GM23338 (cell line): ENCODE measurements at regions not wholly inside any gene's neighbourhood (a gene's known extent, or its start where the extent isn't known, plus 50 kb on each side); places are given as distances from the start of the nearest gene placed in this dataset.
"Not testable (repeated sequence)": the region's sequence is repeated elsewhere in the genome, so short reads cannot be mapped to it uniquely, and the experiment has no call there.

Source experiments
- ATAC-seq: fragments of 200-7000 bp; cut with Tn5 transposase; 3 replicates; pipeline ENCODE4 v1.9.1; 2020
- DNase-seq: peaks from one replicate; pipeline ENCODE4 v3.0.0-alpha.2; 2015; ENCODE audit warnings: low spot score
- H2AFZ ChIP-seq: fragments of 200-600 bp; sonication (generic); 2 replicates; pipeline ENCODE4 v1.8.0; 2016; ENCODE audit warnings: antibody characterized with exemption, mild to moderate bottlenecking, moderate library complexity
- H3F3A ChIP-seq: fragments of 200-600 bp; sonication (generic); replicated peaks from 2 replicates; pipeline ENCODE4 v1.8.0; 2017; ENCODE audit warnings: antibody characterized with exemption, mixed run types, low read depth
- H3K27ac ChIP-seq: fragments of 200-600 bp; sonication (generic); 2 replicates; pipeline ENCODE4 v1.6.1; 2016; ENCODE audit warnings: low read depth
- H3K27me3 ChIP-seq: fragments of 200-600 bp; sonication (generic); 2 replicates; pipeline ENCODE4 v1.8.0; 2016; ENCODE audit warnings: mild to moderate bottlenecking, mixed run types, moderate library complexity; ENCODE audit not compliant: insufficient read depth
- H3K36me3 ChIP-seq: fragments of 200-600 bp; sonication (generic); 2 replicates; pipeline ENCODE4 v1.8.0; 2016; ENCODE audit warnings: mild to moderate bottlenecking; ENCODE audit not compliant: insufficient read depth
- H3K4me1 ChIP-seq: fragments of 200-600 bp; sonication (generic); 2 replicates; pipeline ENCODE4 v1.8.0; 2016; ENCODE audit warnings: mild to moderate bottlenecking, moderate library complexity; ENCODE audit not compliant: insufficient read depth
- H3K4me2 ChIP-seq: fragments of 200-600 bp; sonication (generic); 2 replicates; pipeline ENCODE4 v1.7.1; 2017; ENCODE audit warnings: mixed run types
- H3K4me3 ChIP-seq: fragments of 200-600 bp; sonication (generic); 2 replicates; pipeline ENCODE4 v1.6.1; 2016; ENCODE audit warnings: mixed run types
- H3K79me2 ChIP-seq: fragments of 200-600 bp; sonication (generic); replicated peaks from 2 replicates; pipeline ENCODE4 v1.8.0; 2017; ENCODE audit warnings: mild to moderate bottlenecking; ENCODE audit not compliant: insufficient read depth
- H3K9me2 ChIP-seq: fragments of 200-600 bp; sonication (generic); 2 replicates; pipeline ENCODE4 v1.8.0; 2017; ENCODE audit not compliant: insufficient read depth
- H4K20me1 ChIP-seq: fragments of 200-600 bp; sonication (generic); replicated peaks from 2 replicates; pipeline ENCODE4 v1.8.0; 2017; ENCODE audit warnings: mild to moderate bottlenecking; ENCODE audit not compliant: insufficient read depth
- H3K27ac Mint-ChIP-seq: 2 replicates; pipeline ENCODE4 v1.8.0; 2020; ENCODE audit warnings: inconsistent platforms, mild to moderate bottlenecking, moderate library complexity, mixed read lengths
- H3K27me3 Mint-ChIP-seq: 3 replicates; pipeline ENCODE4 v1.8.0; 2022; ENCODE audit warnings: low read depth, mild to moderate bottlenecking, moderate library complexity, mixed read lengths, inconsistent platforms; ENCODE audit not compliant: insufficient read depth, poor library complexity
- H3K36me3 Mint-ChIP-seq: 3 replicates; pipeline ENCODE4 v1.8.0; 2021; ENCODE audit warnings: low read depth, mild to moderate bottlenecking, inconsistent platforms, moderate library complexity, mixed read lengths
- H3K4me1 Mint-ChIP-seq: 3 replicates; pipeline ENCODE4 v1.8.0; 2020; ENCODE audit warnings: mild to moderate bottlenecking, inconsistent platforms, mixed read lengths
- H3K4me3 Mint-ChIP-seq: 3 replicates; pipeline ENCODE4 v1.8.0; 2021; ENCODE audit warnings: moderate library complexity, mild to moderate bottlenecking, inconsistent platforms, mixed read lengths
- H3K9me3 Mint-ChIP-seq: 3 replicates; pipeline ENCODE4 v1.8.0; 2020; ENCODE audit warnings: moderate library complexity, mild to moderate bottlenecking, inconsistent platforms, mixed read lengths

DNA sequence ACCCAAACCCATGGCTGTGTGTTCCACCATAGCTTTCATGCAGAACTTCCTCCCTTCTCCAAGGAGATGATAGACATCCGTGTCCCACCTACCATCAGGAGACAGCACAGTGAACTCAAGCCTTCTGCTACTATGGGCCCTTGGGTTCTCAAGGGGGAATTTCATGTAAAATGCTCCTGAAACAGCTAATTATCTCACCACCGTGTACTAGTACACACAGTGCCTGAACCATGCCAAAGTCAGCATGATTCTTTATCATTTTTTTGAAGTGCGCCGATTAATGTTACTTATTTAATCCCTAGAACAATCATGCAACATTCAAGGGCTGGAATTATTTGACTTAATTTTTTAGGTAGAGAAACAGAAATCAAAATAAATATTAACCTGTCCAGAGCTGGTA lies 147.2 kb downstream of the PPIAL4A start:
- not testable (repeated sequence) for H3K27me3 ChIP-seq, H3K79me2 ChIP-seq, H4K20me1 ChIP-seq, H2AFZ ChIP-seq, H3K4me1 ChIP-seq, H3K36me3 ChIP-seq, H3K9me3 Mint-ChIP-seq, H3K4me1 Mint-ChIP-seq, H3K36me3 Mint-ChIP-seq, H3F3A ChIP-seq, H3K9me2 ChIP-seq, H3K4me2 ChIP-seq, H3K27ac Mint-ChIP-seq, H3K27me3 Mint-ChIP-seq, DNase-seq, H3K27ac ChIP-seq, H3K4me3 ChIP-seq, ATAC-seq, H3K4me3 Mint-ChIP-seq

DNA sequence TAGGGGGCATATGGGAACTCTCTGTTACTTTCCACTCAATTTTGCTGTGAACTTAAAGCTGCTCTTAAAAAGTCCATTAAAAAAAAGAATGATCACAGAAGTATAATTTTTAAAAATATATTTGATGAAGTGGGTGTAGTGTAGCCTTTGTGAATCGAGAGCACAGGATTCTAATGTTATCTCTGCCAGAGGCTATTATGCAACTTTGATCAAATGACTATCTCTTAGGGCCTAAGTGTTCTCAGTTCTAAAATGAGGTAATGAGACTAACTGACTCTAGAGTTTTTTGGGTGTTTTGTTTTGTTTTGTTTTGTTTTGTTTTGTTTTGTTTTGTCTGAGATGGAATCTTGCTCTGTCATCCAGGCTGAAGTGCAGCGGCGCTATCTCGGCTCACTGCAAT lies 143.2 kb downstream of the FAM72B start:
- H3K4me2 ChIP-seq, DNase-seq, H2AFZ ChIP-seq, H3K9me3 Mint-ChIP-seq, H3K36me3 ChIP-seq, H3K27ac ChIP-seq, H3F3A ChIP-seq, H3K4me3 Mint-ChIP-seq, H3K36me3 Mint-ChIP-seq, H3K27me3 ChIP-seq, H3K27ac Mint-ChIP-seq, H3K4me3 ChIP-seq, H3K79me2 ChIP-seq, H3K4me1 ChIP-seq, H3K4me1 Mint-ChIP-seq, ATAC-seq, H4K20me1 ChIP-seq, H3K27me3 Mint-ChIP-seq, H3K9me2 ChIP-seq: not testable (repeated sequence)

DNA sequence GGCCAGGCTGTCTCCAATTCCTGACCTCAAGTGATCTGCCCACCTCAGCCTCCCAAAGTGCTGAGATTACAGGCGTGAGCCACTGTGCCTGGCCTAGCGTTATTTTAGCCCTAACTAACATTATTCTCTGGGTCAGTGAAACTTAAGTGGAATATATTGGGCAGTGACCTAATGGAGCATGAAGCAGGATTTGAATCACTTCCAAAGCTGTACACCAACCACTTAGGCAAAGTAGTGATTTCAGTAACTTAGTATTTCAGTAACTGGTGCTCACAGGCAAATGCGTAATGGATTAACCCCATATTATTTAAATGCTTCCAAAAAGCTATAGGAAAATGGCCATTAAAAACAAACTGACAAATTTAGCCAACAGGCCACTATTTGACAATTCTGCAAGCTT lies 142.6 kb downstream of the FAM72B start:
- H3K4me1 Mint-ChIP-seq, H3K36me3 Mint-ChIP-seq, H3F3A ChIP-seq, H2AFZ ChIP-seq, H3K36me3 ChIP-seq, H3K4me2 ChIP-seq, H3K27ac ChIP-seq, H3K4me1 ChIP-seq, H3K9me3 Mint-ChIP-seq, DNase-seq, H3K27ac Mint-ChIP-seq, H3K27me3 ChIP-seq, H3K79me2 ChIP-seq, H3K9me2 ChIP-seq, H3K4me3 ChIP-seq, H3K27me3 Mint-ChIP-seq, ATAC-seq, H3K4me3 Mint-ChIP-seq, H4K20me1 ChIP-seq: not testable (repeated sequence)

DNA sequence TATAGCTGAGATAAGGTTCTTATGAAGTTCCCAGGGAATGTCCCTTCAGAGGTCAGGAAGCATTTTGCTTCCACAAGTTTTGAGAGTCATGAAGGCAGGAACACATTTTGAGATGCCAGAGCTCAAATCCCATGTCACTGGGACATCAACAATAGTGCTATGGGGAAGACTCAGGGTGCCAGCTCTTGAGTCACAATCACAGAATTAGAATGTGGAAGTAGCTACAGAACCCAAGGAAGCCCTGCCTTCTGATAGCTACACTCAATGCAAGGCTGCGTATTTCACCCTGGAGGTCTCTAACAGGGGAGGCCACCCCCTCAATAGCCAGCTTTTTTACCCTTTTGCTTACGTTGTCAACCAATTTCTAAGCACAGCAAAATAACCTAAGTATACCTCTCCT lies 141.3 kb downstream of the FAM72B start:
- H3K4me1 ChIP-seq, H3K27ac Mint-ChIP-seq, ATAC-seq, H4K20me1 ChIP-seq, H3K4me1 Mint-ChIP-seq, DNase-seq, H3K9me2 ChIP-seq, H3K27me3 ChIP-seq, H3K79me2 ChIP-seq, H3K36me3 Mint-ChIP-seq, H3K27me3 Mint-ChIP-seq, H3K4me3 Mint-ChIP-seq, H3F3A ChIP-seq, H3K27ac ChIP-seq, H2AFZ ChIP-seq, H3K9me3 Mint-ChIP-seq, H3K4me3 ChIP-seq, H3K4me2 ChIP-seq, H3K36me3 ChIP-seq: not testable (repeated sequence)

DNA sequence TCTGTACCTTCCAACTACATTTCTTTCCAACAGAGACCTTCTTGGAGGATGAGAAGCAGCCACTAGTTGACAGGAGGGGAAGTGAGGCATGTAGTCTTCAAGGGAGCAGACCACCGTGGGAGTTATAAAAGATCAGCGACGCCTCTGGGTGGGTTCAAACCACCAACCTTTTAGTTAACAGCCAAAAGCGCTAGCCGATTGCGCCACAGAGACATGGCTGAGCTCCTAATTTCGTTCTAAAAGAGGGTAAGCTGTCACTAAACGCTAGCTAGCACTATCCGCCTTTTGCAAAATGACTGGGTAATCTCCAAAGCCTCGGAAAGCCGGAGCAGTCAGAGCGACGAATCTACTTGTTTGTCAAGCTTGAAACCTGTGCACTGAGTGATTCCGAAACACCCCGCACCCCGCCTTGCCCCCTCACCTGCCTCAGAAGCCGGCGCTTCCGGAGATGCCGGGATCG lies 135.8 kb downstream of the FAM72B start:
- peak overlapping the region; percentile 62 for H3K4me3 Mint-ChIP-seq
- H3K27me3 Mint-ChIP-seq = peaks cover 14% of the 10 kb centered on the region
- peaks cover 15% of the 10 kb centered on the region for H3K4me1 Mint-ChIP-seq
- H3K4me1 ChIP-seq, H3K9me2 ChIP-seq, H3K36me3 ChIP-seq, H4K20me1 ChIP-seq, H2AFZ ChIP-seq, H3K27ac ChIP-seq, H3K79me2 ChIP-seq, H3K9me3 Mint-ChIP-seq, H3K27ac Mint-ChIP-seq, H3F3A ChIP-seq, H3K36me3 Mint-ChIP-seq: not testable (repeated sequence)
- Histone ChIP-seq H3K4me3 (peak overlapping the region; percentile 55), H3K4me2 (peak overlapping the region; percentile 73), H3K27me3 (peaks cover 36% of the 10 kb centered on the region)
- DNase-seq (peak; percentile 17), ATAC-seq (peak; percentile 15; the same call in 2 of the 3 replicates)

DNA sequence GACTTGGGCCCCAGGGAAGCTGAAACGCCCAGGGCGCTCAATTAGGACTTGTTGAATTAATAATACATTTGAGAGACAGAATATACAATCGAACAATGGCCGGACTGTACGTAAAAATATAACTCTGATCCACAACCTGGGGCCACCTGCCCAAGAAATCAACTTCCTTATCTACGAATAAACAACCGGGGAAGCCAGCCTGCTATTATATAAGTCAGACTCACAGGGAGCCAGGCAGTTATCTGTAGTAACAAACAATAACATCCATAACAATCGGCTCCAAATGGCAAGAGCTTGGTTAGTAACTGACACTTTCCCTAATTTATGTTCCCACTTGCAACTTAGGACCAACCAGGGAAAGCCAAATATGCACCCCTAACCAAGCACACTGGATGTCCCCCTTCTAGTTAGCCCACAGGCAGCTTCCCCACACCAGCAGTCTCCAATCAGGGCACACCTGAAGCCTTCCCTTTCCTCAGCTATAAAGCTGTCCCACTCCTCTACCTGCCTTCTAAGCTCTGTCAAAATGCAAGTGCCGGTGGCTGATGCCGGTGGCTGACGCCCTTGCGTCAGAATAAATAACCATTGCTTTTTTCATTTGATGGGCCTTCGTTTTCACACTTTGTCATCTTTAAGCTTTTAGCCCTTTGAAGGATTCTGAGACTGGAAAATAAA lies 135.2 kb downstream of the FAM72B start:
- Histone ChIP-seq H3K27me3 (peaks cover 41% of the 10 kb centered on the region), H3K4me3 (peak overlapping the region; percentile 55), H3K4me2 (peak overlapping the region; percentile 73; the same call in 1 of the 2 replicates)
- H3K36me3 ChIP-seq, H3K27ac Mint-ChIP-seq, H3K4me1 ChIP-seq, H2AFZ ChIP-seq, H4K20me1 ChIP-seq, H3K9me3 Mint-ChIP-seq, H3K79me2 ChIP-seq, DNase-seq, H3K9me2 ChIP-seq, H3K27ac ChIP-seq, H3K36me3 Mint-ChIP-seq, H3F3A ChIP-seq: not testable (repeated sequence)
- H3K4me3 Mint-ChIP-seq = peak overlapping the region; percentile 62
- H3K4me1 Mint-ChIP-seq = peaks cover 15% of the 10 kb centered on the region
- peaks cover 14% of the 10 kb centered on the region for H3K27me3 Mint-ChIP-seq
- peak; percentile 38 for ATAC-seq

DNA sequence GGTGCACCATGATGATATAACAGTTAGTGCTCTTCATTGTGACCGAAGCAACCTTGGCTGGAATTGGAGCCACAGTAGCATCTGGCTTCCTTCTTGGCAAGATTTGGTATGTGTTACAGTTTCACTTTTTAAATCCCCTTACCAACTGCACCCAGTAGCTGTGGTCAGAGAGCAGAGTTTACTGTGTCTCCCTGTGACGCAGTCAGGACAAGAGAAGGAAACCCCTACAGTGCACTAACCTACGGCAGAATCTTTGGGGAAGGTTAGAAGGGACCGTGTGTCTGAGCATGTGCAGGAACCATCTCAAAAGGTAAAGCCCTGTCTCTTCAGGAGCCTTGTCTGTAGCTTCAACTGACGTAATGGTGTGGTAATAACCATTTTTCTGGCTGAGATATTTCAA lies 134.0 kb downstream of the FAM72B start:
- H3K4me2 ChIP-seq, H3K4me1 ChIP-seq, H3F3A ChIP-seq, H2AFZ ChIP-seq, H3K4me3 Mint-ChIP-seq, H3K4me3 ChIP-seq, H3K27ac ChIP-seq, ATAC-seq, H3K9me3 Mint-ChIP-seq, DNase-seq, H3K36me3 Mint-ChIP-seq, H3K36me3 ChIP-seq, H3K9me2 ChIP-seq, H4K20me1 ChIP-seq, H3K79me2 ChIP-seq, H3K27ac Mint-ChIP-seq: not testable (repeated sequence)
- peaks cover 14% of the 10 kb centered on the region for H3K27me3 Mint-ChIP-seq
- H3K4me1 Mint-ChIP-seq = peaks cover 15% of the 10 kb centered on the region
- H3K27me3 ChIP-seq = peaks cover 41% of the 10 kb centered on the region
